A673 (cell line): ENCODE measurements at regions not wholly inside any gene's neighbourhood (a gene's known extent, or its start where the extent isn't known, plus 50 kb on each side); places are given as distances from the start of the nearest gene placed in this dataset.

Source experiments
- EZH2 ChIP-seq: fragments of 200-600 bp; sonication (generic); IDR thresholded peaks from 2 replicates; pipeline ENCODE4 v1.6.1; 2017; ENCODE audit warnings: borderline replicate concordance, low read depth, mild to moderate bottlenecking, mixed read lengths, antibody characterized with exemption, low read length; ENCODE audit not compliant: poor library complexity, severe bottlenecking
- TF ChIP-seq, protein P1 (sequence below): fragments of 300-800, 200-600 bp; sonication (generic); conservative IDR thresholded peaks from 2 replicates; pipeline ENCODE4 v1.5.1; 2017; ENCODE audit warnings: low read depth, mild to moderate bottlenecking, antibody characterized with exemption, low read length, moderate library complexity, mixed read lengths

DNA sequence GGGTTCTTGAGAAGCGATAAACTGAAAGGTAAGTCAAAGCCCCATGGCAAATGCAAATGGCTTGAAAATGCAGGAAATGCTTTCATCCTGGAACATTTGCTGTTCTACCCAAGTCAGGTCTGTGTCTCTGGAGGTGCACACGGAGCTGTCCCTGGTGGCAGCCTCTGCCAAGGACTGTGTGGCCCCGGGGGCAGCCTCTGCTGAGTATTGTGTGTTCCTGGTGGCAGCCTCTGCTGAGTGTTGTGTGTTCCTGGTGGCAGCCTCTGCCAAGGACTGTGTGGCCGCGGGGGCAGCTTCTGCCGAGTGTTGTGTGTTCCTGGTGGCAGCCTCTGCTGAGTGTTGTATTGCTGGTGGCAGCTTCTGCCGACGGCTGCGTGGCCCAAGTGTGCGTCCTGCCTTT, 135.6 kb upstream of the ALKAL2 start:
- TF ChIP-seq, protein P1, sequence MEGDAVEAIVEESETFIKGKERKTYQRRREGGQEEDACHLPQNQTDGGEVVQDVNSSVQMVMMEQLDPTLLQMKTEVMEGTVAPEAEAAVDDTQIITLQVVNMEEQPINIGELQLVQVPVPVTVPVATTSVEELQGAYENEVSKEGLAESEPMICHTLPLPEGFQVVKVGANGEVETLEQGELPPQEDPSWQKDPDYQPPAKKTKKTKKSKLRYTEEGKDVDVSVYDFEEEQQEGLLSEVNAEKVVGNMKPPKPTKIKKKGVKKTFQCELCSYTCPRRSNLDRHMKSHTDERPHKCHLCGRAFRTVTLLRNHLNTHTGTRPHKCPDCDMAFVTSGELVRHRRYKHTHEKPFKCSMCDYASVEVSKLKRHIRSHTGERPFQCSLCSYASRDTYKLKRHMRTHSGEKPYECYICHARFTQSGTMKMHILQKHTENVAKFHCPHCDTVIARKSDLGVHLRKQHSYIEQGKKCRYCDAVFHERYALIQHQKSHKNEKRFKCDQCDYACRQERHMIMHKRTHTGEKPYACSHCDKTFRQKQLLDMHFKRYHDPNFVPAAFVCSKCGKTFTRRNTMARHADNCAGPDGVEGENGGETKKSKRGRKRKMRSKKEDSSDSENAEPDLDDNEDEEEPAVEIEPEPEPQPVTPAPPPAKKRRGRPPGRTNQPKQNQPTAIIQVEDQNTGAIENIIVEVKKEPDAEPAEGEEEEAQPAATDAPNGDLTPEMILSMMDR = no peak
- no peak for TF ChIP-seq EZH2
